SK-N-MC (cell line): ENCODE measurements at regions not wholly inside any gene's neighbourhood (a gene's known extent, or its start where the extent isn't known, plus 50 kb on each side); places are given as distances from the start of the nearest gene placed in this dataset.
"Not testable (repeated sequence)": the region's sequence is repeated elsewhere in the genome, so short reads cannot be mapped to it uniquely, and the experiment has no call there.

Experiments used
- DNase-seq: peaks from one replicate; pipeline ENCODE4 v3.0.0-alpha.2; 2011; ENCODE audit warnings: low read depth, low spot score
- H3K27ac ChIP-seq: fragments of 200-600 bp; sonication (generic); 2 replicates; pipeline ENCODE4 v1.5.1; 2016; ENCODE audit warnings: mixed run types
- H3K36me3 ChIP-seq: fragments of 200-600 bp; sonication (generic); 2 replicates; pipeline ENCODE4 v1.6.1; 2017; ENCODE audit warnings: antibody characterized with exemption, low read length, mixed read lengths; ENCODE audit not compliant: insufficient read depth
- H3K4me3 ChIP-seq: fragments of 200-600 bp; sonication (generic); 2 replicates; pipeline ENCODE4 v1.5.1; 2016
- H3K9ac ChIP-seq: fragments of 200-600 bp; sonication (generic); 2 replicates; pipeline ENCODE4 v1.8.0; 2017; ENCODE audit warnings: mixed run types, mixed read lengths; ENCODE audit not compliant: insufficient read length
- H3K9me3 ChIP-seq: fragments of 200-600 bp; sonication (generic); 2 replicates; pipeline ENCODE4 v1.6.1; 2017; ENCODE audit warnings: low read depth, mild to moderate bottlenecking, antibody characterized with exemption, low read length, moderate library complexity, mixed read lengths
- EZH2 ChIP-seq: fragments of 200-600 bp; sonication (generic); IDR thresholded peaks from one replicate; pipeline ENCODE4 v1.6.1; 2017; ENCODE audit warnings: antibody characterized with exemption
- FOXP2 ChIP-seq: optimal IDR thresholded peaks from 2 replicates; pipeline ENCODE3; 2011; ENCODE audit warnings: mild to moderate bottlenecking, moderate library complexity; ENCODE audit not compliant: insufficient read depth; ENCODE audit errors: extremely low read length, control extremely low read depth
- POLR2AphosphoS5 ChIP-seq: IDR thresholded peaks from 2 replicates; pipeline ENCODE4 v1.6.1; 2012; ENCODE audit warnings: mild to moderate bottlenecking, low read depth, low read length, borderline replicate concordance

- Histone ChIP-seq H3K9ac (peak overlapping the region; percentile 54), H3K27ac (peak overlapping the region; percentile 87), H3K9me3 (no peaks in the 10 kb centered on the region), H3K4me3 (peak overlapping the region; percentile 59), H3K36me3 (no peaks in the 10 kb centered on the region)
- TF ChIP-seq FOXP2 (peak; percentile 55), EZH2 (no peak)
- DNase-seq = peak; percentile 44
Observed at GRCh38 chr11:37988031-37988430, 1390.0 kb upstream of the RAG2 start.

- Histone ChIP-seq H3K4me3 (no peak overlapping the region), H3K9ac (no peak overlapping the region), H3K27ac (no peak overlapping the region), H3K9me3 (no peaks in the 10 kb centered on the region), H3K36me3 (no peaks in the 10 kb centered on the region)
- no peak for DNase-seq
- TF ChIP-seq POLR2AphosphoS5 = no peak
- TF ChIP-seq EZH2 = no peak
- no peak for TF ChIP-seq FOXP2
Observed at GRCh38 chr11:37984991-37985390, 1387.0 kb upstream of the RAG2 start.

- Histone ChIP-seq H3K9ac (no peak overlapping the region), H3K4me3 (no peak overlapping the region), H3K36me3 (no peaks in the 10 kb centered on the region), H3K27ac (no peak overlapping the region), H3K9me3 (no peaks in the 10 kb centered on the region)
- DNase-seq = no peak
- TF ChIP-seq POLR2AphosphoS5 (no peak), FOXP2 (no peak), EZH2 (no peak)
Observed at GRCh38 chr11:37978647-37979046, 1380.6 kb upstream of the RAG2 start.

- no peaks in the 10 kb centered on the region for H3K36me3 ChIP-seq
- TF ChIP-seq FOXP2 = no peak
- TF ChIP-seq EZH2 = no peak
- no peak overlapping the region for H3K27ac ChIP-seq
- H3K9me3 ChIP-seq = no peaks in the 10 kb centered on the region
- no peak overlapping the region for H3K9ac ChIP-seq
- no peak for DNase-seq
- H3K4me3 ChIP-seq = no peak overlapping the region
Observed at GRCh38 chr11:37973941-37974340, 1375.9 kb upstream of the RAG2 start.

GRCh38 chr11:37972691-37973090, 1374.7 kb upstream of the RAG2 start:
- TF ChIP-seq EZH2 = no peak
- no peak for TF ChIP-seq FOXP2
- no peak for TF ChIP-seq POLR2AphosphoS5
- Histone ChIP-seq H3K9me3 (no peaks in the 10 kb centered on the region), H3K36me3 (no peaks in the 10 kb centered on the region), H3K27ac (peak overlapping the region; percentile 63), H3K4me3 (no peak overlapping the region), H3K9ac (no peak overlapping the region)
- DNase-seq = no peak

- not testable (repeated sequence) for H3K4me3 ChIP-seq, DNase-seq, H3K36me3 ChIP-seq, H3K27ac ChIP-seq, H3K9me3 ChIP-seq, H3K9ac ChIP-seq
Observed at GRCh38 chr11:37969336-37969735, 1371.3 kb upstream of the RAG2 start.

GRCh38 chr11:37968148-37968547, 1370.1 kb upstream of the RAG2 start:
- no peak overlapping the region for H3K9ac ChIP-seq
- TF ChIP-seq POLR2AphosphoS5 = no peak
- H3K4me3 ChIP-seq = no peak overlapping the region
- DNase-seq = no peak
- H3K9me3 ChIP-seq = no peaks in the 10 kb centered on the region
- H3K36me3 ChIP-seq = no peaks in the 10 kb centered on the region
- no peak overlapping the region for H3K27ac ChIP-seq

GRCh38 chr11:37967635-37968034, 1369.6 kb upstream of the RAG2 start:
- H3K27ac ChIP-seq = no peak overlapping the region
- H3K4me3 ChIP-seq = no peak overlapping the region
- TF ChIP-seq EZH2 (no peak), POLR2AphosphoS5 (no peak), FOXP2 (no peak)
- no peak overlapping the region for H3K9ac ChIP-seq
- no peak for DNase-seq
- H3K9me3 ChIP-seq = no peaks in the 10 kb centered on the region
- H3K36me3 ChIP-seq = no peaks in the 10 kb centered on the region

- Histone ChIP-seq H3K27ac (no peak overlapping the region), H3K9me3 (no peaks in the 10 kb centered on the region), H3K36me3 (no peaks in the 10 kb centered on the region), H3K9ac (no peak overlapping the region), H3K4me3 (no peak overlapping the region)
- DNase-seq = no peak
- TF ChIP-seq EZH2 (no peak), FOXP2 (no peak), POLR2AphosphoS5 (no peak)
Observed at GRCh38 chr11:37963440-37963839, 1365.4 kb upstream of the RAG2 start.
